ENCODE measurements at regions not wholly inside any gene's neighbourhood (a gene's known extent, or its start where the extent isn't known, plus 50 kb on each side); places are given as distances from the start of the nearest gene placed in this dataset.

- Histone ChIP-seq H4K20me1 (ENCODE audit: control insufficient read depth, extremely low read depth, insufficient read depth, low read length) (no peaks in the 10 kb centered on the region), H3K4me1 (ENCODE audit: control insufficient read depth, extremely low read depth, insufficient read depth, low read length) (no peaks in the 10 kb centered on the region), H3K4me2 (ENCODE audit: extremely low read depth, insufficient read depth, low read length) (no peak overlapping the region), H3K79me2 (ENCODE audit: control insufficient read depth, insufficient read depth, low read length) (no peaks in the 10 kb centered on the region), H3K36me3 (ENCODE audit: control insufficient read depth, insufficient read depth, low read length) (no peaks in the 10 kb centered on the region), H2AFZ (ENCODE audit: low read length) (no peak overlapping the region), H3K9ac (ENCODE audit: insufficient read depth, low read length) (no peak overlapping the region), H3K27me3 (ENCODE audit: control insufficient read depth, insufficient read depth, low read length) (peaks cover 2% of the 10 kb centered on the region), H3K4me3 (replicated peaks in 1 of 4; ENCODE audit: control extremely low read depth in 1 of 4, insufficient read depth in 1 of 4, low read depth in 3 of 4, low read length in 4 of 4) (no peak overlapping the region), H3K27ac (ENCODE audit: insufficient read depth, low read length) (no peak overlapping the region), H3K9me3 (ENCODE audit: control insufficient read depth, insufficient read depth, low read depth, low read length) (no peaks in the 10 kb centered on the region)
- no peak for DNase-seq (ENCODE audit: low read depth in 2 of 2)
- TF ChIP-seq CTCF (conservative IDR thresholded peaks at IDR 0.05 in 1 of 2, IDR thresholded peaks at IDR 0.05 in 1 of 2; ENCODE audit: low read depth in 1 of 2, low read length in 2 of 2) (no peak), EZH2 (IDR thresholded peaks at IDR 0.05; ENCODE audit: low read length, missing control alignments) (no peak)
Measured at GRCh38 chr6:87848616-87849015, 146.6 kb upstream of the AKIRIN2 start.

- Histone ChIP-seq H3K4me2 (ENCODE audit: extremely low read depth, insufficient read depth, low read length) (no peak overlapping the region), H3K4me1 (ENCODE audit: control insufficient read depth, extremely low read depth, insufficient read depth, low read length) (no peaks in the 10 kb centered on the region), H3K27ac (ENCODE audit: insufficient read depth, low read length) (no peak overlapping the region), H4K20me1 (ENCODE audit: control insufficient read depth, extremely low read depth, insufficient read depth, low read length) (no peaks in the 10 kb centered on the region), H3K79me2 (ENCODE audit: control insufficient read depth, insufficient read depth, low read length) (no peaks in the 10 kb centered on the region), H3K9ac (ENCODE audit: insufficient read depth, low read length) (no peak overlapping the region), H3K36me3 (ENCODE audit: control insufficient read depth, insufficient read depth, low read length) (no peaks in the 10 kb centered on the region), H3K4me3 (replicated peaks in 1 of 4; ENCODE audit: control extremely low read depth in 1 of 4, insufficient read depth in 1 of 4, low read depth in 3 of 4, low read length in 4 of 4) (no peak overlapping the region), H2AFZ (ENCODE audit: low read length) (no peak overlapping the region), H3K27me3 (ENCODE audit: control insufficient read depth, insufficient read depth, low read length) (peaks cover 2% of the 10 kb centered on the region), H3K9me3 (ENCODE audit: control insufficient read depth, insufficient read depth, low read depth, low read length) (no peaks in the 10 kb centered on the region)
- no peak for TF ChIP-seq EZH2 (IDR thresholded peaks at IDR 0.05; ENCODE audit: low read length, missing control alignments)
- no peak for TF ChIP-seq CTCF (conservative IDR thresholded peaks at IDR 0.05 in 1 of 2, IDR thresholded peaks at IDR 0.05 in 1 of 2; ENCODE audit: low read depth in 1 of 2, low read length in 2 of 2)
- DNase-seq (ENCODE audit: low read depth in 2 of 2) = no peak
Measured at GRCh38 chr6:87847830-87848210, 145.8 kb upstream of the AKIRIN2 start.

GRCh38 chr6:87847135-87847829 is 145.2 kb upstream of the AKIRIN2 start:
- Histone ChIP-seq H3K4me2 (ENCODE audit: extremely low read depth, insufficient read depth, low read length) (no peak overlapping the region), H3K4me1 (ENCODE audit: control insufficient read depth, extremely low read depth, insufficient read depth, low read length) (no peaks in the 10 kb centered on the region), H3K27me3 (ENCODE audit: control insufficient read depth, insufficient read depth, low read length) (peaks cover 2% of the 10 kb centered on the region), H3K79me2 (ENCODE audit: control insufficient read depth, insufficient read depth, low read length) (no peaks in the 10 kb centered on the region), H3K9me3 (ENCODE audit: control insufficient read depth, insufficient read depth, low read depth, low read length) (no peaks in the 10 kb centered on the region), H3K27ac (ENCODE audit: insufficient read depth, low read length) (no peak overlapping the region), H2AFZ (ENCODE audit: low read length) (no peak overlapping the region), H3K9ac (ENCODE audit: insufficient read depth, low read length) (no peak overlapping the region), H4K20me1 (ENCODE audit: control insufficient read depth, extremely low read depth, insufficient read depth, low read length) (no peaks in the 10 kb centered on the region), H3K36me3 (ENCODE audit: control insufficient read depth, insufficient read depth, low read length) (no peaks in the 10 kb centered on the region), H3K4me3 (replicated peaks in 1 of 4; ENCODE audit: control extremely low read depth in 1 of 4, insufficient read depth in 1 of 4, low read depth in 3 of 4, low read length in 4 of 4) (no peak overlapping the region)
- TF ChIP-seq EZH2 (IDR thresholded peaks at IDR 0.05; ENCODE audit: low read length, missing control alignments) (no peak), CTCF (conservative IDR thresholded peaks at IDR 0.05 in 1 of 2, IDR thresholded peaks at IDR 0.05 in 1 of 2; ENCODE audit: low read depth in 1 of 2, low read length in 2 of 2) (no peak)
- no peak for DNase-seq (ENCODE audit: low read depth in 2 of 2)
